ENCODE measurements at regions not wholly inside any gene's neighbourhood (a gene's known extent, or its start where the extent isn't known, plus 50 kb on each side); places are given as distances from the start of the nearest gene placed in this dataset.

GRCh38 chr11:15446929-15447328 lies 332.2 kb downstream of the INSC start:
- TF ChIP-seq POLR2AphosphoS5 (IDR thresholded peaks at IDR 0.05) (no peak), POLR2A (IDR thresholded peaks at IDR 0.05) (no peak), CTCF (IDR thresholded peaks at IDR 0.05 in 8 of 11, conservative IDR thresholded peaks at IDR 0.05 in 3 of 11) (no peak)
- intact Hi-C loops (cut with DNase I; ENCODE audit: low total_unique reads), result no loop called here
- DNase-seq, result no peak
- Histone ChIP-seq H3K36me3 (no peaks in the 10 kb centered on the region), H3K27ac (no peak overlapping the region), H3K27me3 (replicated peaks in 1 of 7) (no peaks in the 10 kb centered on the region), H3K4me1 (no peaks in the 10 kb centered on the region), H3K4me3 (no peak overlapping the region), H3K9me3 (peaks cover 0 to 4% (median 0%) of the 10 kb centered on the region in 8 donors)
- 71 to 78% (median 77%) methylated on average over 3 of the region's 3 CpGs for WGBS, 5 donors

DNA sequence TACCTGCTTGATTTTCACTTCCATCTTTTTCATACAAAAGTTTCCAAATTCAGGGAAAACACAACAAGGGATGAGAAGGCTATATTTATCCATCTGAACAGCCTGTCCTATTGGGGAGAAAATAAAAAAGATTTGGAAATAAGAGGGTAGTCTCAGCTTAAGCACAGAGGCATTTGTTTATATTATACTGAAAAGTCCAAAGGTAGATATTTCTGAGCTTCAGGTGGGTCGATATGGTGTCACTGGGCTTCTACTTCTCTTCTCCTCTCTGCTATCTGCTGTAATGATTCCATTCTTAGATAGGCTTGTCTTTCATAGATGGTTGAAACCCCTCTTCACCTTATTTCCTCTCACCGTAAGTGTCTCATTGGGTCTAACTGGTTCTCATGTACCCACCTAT lies 337.0 kb downstream of the INSC start:
- Histone ChIP-seq H3K4me3 (no peak overlapping the region), H3K9me3 (peaks cover 0 to 21% (median 10%) of the 10 kb centered on the region in 8 donors), H3K4me1 (no peaks in the 10 kb centered on the region), H3K27me3 (replicated peaks in 1 of 7) (no peaks in the 10 kb centered on the region), H3K36me3 (no peaks in the 10 kb centered on the region), H3K27ac (no peak overlapping the region)
- intact Hi-C loops (cut with DNase I; ENCODE audit: low total_unique reads), result no loop called here
- TF ChIP-seq POLR2AphosphoS5 (IDR thresholded peaks at IDR 0.05) (no peak), CTCF (IDR thresholded peaks at IDR 0.05 in 8 of 11, conservative IDR thresholded peaks at IDR 0.05 in 3 of 11) (no peak), POLR2A (IDR thresholded peaks at IDR 0.05) (no peak)
- no peak for DNase-seq
- 78 to 91% (median 81%) methylated on average over 2 of the region's 2 CpGs for WGBS, 5 donors

DNA sequence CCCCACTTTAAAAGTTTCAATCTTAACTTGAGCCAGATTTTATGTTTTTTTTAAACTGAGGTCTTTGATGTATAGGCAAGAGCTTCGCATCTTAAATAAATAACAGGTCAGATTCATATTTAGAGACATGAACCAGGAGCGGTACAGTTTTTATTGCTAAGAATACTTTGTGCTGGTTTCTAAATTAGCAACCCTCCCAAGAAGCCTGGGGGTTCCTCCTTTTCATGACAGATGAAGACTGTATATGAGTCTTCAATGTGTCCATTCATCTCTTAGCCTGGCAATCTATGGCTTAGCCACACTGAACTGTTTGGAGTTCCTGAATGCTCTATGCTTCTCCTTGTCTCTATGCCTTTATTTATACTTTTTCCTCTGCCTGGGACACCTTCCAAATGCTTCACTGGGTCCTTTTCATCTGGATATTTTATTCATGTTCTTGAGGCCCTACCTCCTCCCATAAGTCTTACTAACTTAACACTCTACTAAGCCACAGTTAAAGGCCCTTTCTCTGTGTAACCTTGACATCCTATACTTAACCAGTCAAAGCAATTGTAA lies 338.6 kb downstream of the INSC start:
- intact Hi-C loops (cut with DNase I; ENCODE audit: low total_unique reads), result no loop called here
- Histone ChIP-seq H3K27ac (no peak overlapping the region), H3K36me3 (no peaks in the 10 kb centered on the region), H3K4me1 (no peaks in the 10 kb centered on the region), H3K27me3 (replicated peaks in 1 of 7) (no peaks in the 10 kb centered on the region), H3K9me3 (peaks cover 0 to 21% (median 10%) of the 10 kb centered on the region in 8 donors), H3K4me3 (no peak overlapping the region)
- TF ChIP-seq POLR2AphosphoS5 (IDR thresholded peaks at IDR 0.05), result no peak
- WGBS, 5 donors, result 70 to 92% (median 83%) methylated on average over 2 of the region's 2 CpGs
- DNase-seq, result no peak

DNA sequence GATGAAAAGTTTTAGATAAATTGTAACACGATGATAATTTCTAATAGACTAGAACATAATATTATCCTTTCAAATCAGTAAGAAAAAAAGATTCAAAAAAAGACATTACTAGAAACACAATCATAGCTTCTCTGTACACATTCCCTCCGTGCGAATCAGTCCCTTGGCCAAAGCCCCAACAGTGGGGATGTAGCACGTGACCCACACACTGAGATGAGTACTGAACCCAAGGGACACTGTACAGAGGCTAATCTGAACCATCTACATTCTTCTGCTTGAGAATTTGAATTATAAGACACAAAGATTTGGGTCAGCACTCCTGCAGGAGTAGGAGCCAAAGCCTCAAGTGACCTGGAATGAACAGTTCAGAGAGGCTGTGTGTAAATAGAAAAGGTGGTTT lies 353.7 kb downstream of the INSC start:
- intact Hi-C loops (cut with DNase I; ENCODE audit: low total_unique reads), result no loop called here
- no peak for DNase-seq
- H3K4me3 ChIP-seq, result no peak overlapping the region
- no peaks in the 10 kb centered on the region for H3K27me3 ChIP-seq (replicated peaks in 1 of 7)
- no peak overlapping the region for H3K27ac ChIP-seq
- TF ChIP-seq POLR2AphosphoS5 (IDR thresholded peaks at IDR 0.05), result no peak
- TF ChIP-seq CTCF (IDR thresholded peaks at IDR 0.05 in 8 of 11, conservative IDR thresholded peaks at IDR 0.05 in 3 of 11), result no peak
- no peak for TF ChIP-seq POLR2A (IDR thresholded peaks at IDR 0.05)
- 74 to 90% (median 84%) methylated on average over 4 of the region's 4 CpGs for WGBS, 5 donors
- H3K9me3 ChIP-seq, result no peaks in the 10 kb centered on the region
- no peaks in the 10 kb centered on the region for H3K36me3 ChIP-seq
- H3K4me1 ChIP-seq, result no peaks in the 10 kb centered on the region
